GM19463 (cell line): ENCODE measurements at regions not wholly inside any gene's neighbourhood (a gene's known extent, or its start where the extent isn't known, plus 50 kb on each side); places are given as distances from the start of the nearest gene placed in this dataset.
"Not testable (repeated sequence)": the region's sequence is repeated elsewhere in the genome, so short reads cannot be mapped to it uniquely, and the experiment has no call there.

Experiments
- ATAC-seq: cut with Tn5 transposase; IDR thresholded peaks from one replicate; pipeline ENCODE4 v1.9.1; 2021; ENCODE audit warnings: mild to moderate bottlenecking, moderate library complexity; ENCODE audit not compliant: unreplicated experiment

- no peak for ATAC-seq
Observed at GRCh38 chr5:36521838-36522745, 84.3 kb upstream of the SLC1A3 start.

- no peak for ATAC-seq
Observed at GRCh38 chr5:36522746-36523065, 83.7 kb upstream of the SLC1A3 start.

- ATAC-seq = no peak
Observed at GRCh38 chr5:36523450-36523849, 83.0 kb upstream of the SLC1A3 start.

- ATAC-seq = no peak
Observed at GRCh38 chr5:36523926-36524325, 82.5 kb upstream of the SLC1A3 start.

GRCh38 chr5:36526537-36526936 is 79.9 kb upstream of the SLC1A3 start:
- ATAC-seq = no peak

GRCh38 chr5:36528588-36528987 is 77.8 kb upstream of the SLC1A3 start:
- ATAC-seq = no peak

- no peak for ATAC-seq
Observed at GRCh38 chr5:36529142-36529541, 77.3 kb upstream of the SLC1A3 start.

GRCh38 chr5:36530215-36530614 is 76.2 kb upstream of the SLC1A3 start:
- ATAC-seq = no peak

- ATAC-seq = no peak
Observed at GRCh38 chr5:36531401-36531800, 75.0 kb upstream of the SLC1A3 start.

GRCh38 chr5:36535378-36535777 is 71.0 kb upstream of the SLC1A3 start:
- no peak for ATAC-seq

GRCh38 chr5:36535859-36536615 is 70.4 kb upstream of the SLC1A3 start:
- ATAC-seq = no peak

- no peak for ATAC-seq
Observed at GRCh38 chr5:36536616-36537005, 69.8 kb upstream of the SLC1A3 start.

- ATAC-seq = no peak
Observed at GRCh38 chr5:36537724-36538123, 68.7 kb upstream of the SLC1A3 start.

- no peak for ATAC-seq
Observed at GRCh38 chr5:36552651-36553393, 53.6 kb upstream of the SLC1A3 start.

GRCh38 chr5:36555035-36555434 is 51.4 kb upstream of the SLC1A3 start:
- not testable (repeated sequence) for ATAC-seq
